A204.1 (cell line): ENCODE measurements at regions not wholly inside any gene's neighbourhood (a gene's known extent, or its start where the extent isn't known, plus 50 kb on each side); places are given as distances from the start of the nearest gene placed in this dataset.

Source experiments
- FAIRE-seq: peaks from 2 replicates; lab custom pipeline; 2012; peaks lifted over from hg19 to GRCh38; lab: Jason Lieb, UNC

DNA sequence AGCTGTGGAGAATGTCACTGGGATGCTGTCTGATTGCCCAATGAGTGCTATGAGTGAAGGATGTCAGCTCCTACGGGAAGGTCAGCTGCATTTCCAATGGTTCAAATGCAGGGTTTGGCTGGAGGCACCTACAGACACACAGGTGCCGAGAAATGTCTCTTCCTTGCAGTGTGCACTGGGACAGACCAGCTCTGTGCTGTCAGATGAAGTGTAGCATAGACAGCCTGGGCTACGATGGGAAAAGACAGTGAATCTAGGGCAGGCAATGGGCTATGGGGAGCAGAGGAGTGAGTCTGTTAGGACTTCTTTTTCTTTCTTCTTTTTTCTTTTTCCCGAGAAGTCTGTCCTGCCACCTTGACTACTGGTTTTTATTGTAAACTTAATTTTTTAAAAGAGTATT lies 223.1 kb upstream of the EOMES start:
- no peak for FAIRE-seq

DNA sequence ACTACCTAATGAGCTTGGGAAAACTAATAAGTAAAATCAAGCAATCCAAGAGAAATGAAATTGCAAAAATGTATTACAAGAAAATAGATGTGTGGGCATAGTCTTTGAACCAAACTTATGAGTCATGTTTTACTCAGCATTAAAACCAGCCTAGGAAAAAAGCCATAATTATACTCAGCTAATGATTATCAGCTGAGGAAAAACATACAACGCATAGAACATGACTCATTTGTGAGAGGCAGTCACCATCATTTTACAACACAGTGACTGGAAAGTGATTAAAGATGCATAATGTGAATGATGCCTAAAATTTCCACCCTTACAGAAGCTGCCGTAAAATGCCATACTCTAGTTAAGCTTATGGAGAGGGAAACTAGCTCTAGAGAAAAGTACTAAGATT lies 238.0 kb upstream of the EOMES start:
- no peak for FAIRE-seq

DNA sequence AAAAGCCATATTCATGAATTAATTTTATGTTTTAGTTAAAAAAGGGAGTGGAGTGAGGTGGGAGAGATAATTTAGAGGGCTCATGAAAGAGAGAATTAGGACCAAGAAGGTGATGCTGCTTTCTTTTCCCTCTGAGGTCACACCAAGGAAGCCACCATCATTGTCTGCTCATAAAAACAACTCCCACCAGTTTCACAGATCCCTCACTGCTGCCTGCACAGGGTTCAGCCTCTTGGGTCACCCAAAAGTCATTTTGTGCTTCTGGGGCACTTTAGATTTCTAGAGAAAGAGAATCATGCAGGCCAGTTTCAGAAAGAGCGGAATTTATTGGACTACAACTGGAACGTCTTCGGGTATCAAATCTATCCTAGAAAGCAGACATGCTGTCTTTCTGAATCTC lies 241.4 kb upstream of the EOMES start:
- no peak for FAIRE-seq

DNA sequence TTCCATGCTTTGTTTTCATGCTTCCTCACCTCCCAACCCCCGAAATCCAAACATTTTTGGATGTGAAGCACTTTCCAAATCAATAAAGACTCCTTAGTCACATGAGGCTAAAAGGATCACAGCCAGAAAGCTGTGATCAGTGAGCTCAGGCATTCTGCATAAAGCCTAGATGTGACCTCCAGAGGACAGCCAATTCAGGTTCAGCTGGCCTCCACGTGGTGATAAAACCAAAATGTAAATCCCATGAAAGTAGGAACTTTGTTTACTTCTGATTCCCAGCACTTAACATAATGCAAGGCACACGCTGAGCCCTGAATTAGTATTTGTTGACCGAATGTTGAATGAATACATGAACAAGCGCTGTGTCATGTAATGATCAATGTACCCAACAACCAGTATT lies 249.5 kb upstream of the EOMES start:
- FAIRE-seq, result no peak

DNA sequence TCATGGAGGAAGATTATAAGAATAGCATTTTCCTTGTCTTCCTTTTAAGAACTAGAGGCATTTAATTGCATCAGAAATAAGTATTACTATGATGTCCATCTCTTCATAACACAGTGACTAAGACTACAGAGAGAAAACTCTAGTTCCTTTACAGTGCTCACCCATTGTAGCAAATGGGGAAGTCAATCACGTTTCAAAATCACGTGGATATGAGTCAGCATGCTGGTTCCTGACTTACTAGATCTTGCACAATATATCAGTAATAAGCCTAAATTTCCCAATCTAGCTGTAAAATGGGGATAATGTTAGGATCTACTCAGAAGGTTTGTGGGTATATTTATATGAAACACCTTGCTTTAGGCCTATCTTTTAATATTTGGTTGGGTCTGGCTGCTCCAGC lies 254.8 kb upstream of the EOMES start:
- no peak for FAIRE-seq

DNA sequence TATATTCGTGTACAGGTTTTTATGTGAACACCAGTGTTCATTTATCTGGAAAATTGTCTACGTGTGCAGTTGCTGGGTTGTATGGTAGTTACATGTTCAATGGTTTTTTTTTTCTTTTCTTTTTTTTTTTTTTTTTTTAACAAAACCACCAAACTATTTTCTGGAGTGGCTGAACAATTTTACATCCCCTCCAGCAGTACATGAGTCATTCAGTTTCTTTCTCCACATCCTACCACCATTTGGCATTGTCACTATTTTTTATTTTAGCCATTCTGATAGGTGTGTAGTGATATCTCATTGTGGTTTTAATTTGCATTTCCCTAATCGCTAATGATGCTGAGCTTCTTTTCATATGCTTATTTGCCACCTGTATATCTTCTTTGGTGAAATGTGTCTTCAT lies 256.3 kb upstream of the EOMES start:
- no peak for FAIRE-seq

DNA sequence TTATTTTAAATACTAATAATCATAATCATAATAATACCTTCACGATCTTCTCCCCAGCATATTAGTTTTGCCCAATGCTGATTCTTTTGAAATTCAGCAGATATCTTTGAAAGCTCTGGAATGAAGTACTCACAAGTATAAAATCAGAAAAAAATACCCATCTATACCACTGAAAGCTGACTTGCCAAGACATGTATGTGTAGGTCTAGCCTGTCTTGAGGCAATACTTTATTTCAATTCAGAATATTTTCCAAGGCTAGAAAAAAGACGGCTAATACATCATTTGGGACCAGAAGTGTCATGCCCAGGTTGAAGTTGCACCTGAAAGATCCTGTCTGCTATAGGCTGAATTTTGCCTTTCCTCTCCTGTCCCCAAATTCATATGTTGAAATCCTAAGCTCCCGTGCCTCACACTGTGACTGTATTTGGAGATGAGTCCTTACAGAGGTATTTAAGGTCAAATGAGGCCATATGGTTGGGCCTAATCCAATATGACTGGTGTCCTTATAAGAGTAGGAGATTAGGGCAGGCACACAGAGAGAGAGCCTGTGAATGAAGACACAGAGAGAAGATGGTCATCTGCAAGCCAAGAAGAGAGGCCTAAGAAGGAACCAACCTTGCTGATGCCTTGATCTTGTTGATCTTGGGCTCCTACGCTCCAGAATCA lies 255.9 kb upstream of the CMC1 start:
- no peak for FAIRE-seq

DNA sequence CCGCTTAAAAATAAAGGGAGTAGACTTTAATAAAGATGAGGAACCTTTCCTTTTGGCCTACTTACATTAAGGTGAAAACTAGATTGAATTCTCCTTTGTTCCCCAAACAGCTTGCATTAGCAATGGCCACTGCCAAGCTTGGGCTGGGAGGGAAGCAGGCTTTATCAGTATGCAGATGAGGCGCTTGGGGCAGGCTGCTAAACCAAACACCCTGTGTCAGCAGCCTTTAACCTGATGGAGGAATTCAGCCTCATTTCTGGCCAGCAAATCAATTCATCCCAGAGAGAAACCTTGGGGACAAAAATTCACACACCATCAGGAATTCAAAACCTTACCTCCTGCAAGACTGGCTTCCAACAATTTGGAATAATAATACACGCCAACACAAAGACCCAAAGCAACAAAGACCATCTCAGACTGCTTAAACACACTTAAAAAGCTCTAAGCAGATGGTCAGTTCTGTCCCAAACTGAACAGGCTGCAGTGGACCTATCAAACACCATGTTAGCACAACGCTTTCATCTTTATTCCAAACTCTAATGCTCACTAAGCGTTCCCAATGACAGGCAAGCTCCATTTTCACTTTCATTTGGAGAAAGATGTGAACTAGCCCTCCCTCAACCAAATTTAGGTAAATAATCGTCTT lies 255.1 kb upstream of the CMC1 start:
- FAIRE-seq, result no peak

DNA sequence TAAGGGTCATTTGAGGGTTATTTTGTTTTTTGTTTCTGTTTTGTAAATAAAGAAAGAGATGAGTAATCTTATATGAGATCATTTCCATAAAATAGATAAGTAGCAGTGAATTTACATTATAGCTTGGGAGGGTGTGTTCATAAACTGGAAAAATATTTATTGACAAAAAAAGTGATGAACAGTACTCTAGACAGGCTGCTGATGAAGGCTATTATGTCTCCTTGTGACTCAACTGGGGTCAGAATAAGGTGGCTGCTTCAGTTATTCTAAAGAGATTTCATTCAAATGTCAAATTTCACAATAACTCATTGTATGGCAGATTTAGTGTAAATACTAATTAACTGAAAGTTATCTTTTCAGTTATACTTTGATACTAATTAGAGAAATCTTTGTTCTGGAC lies 251.1 kb upstream of the CMC1 start:
- FAIRE-seq, result no peak

DNA sequence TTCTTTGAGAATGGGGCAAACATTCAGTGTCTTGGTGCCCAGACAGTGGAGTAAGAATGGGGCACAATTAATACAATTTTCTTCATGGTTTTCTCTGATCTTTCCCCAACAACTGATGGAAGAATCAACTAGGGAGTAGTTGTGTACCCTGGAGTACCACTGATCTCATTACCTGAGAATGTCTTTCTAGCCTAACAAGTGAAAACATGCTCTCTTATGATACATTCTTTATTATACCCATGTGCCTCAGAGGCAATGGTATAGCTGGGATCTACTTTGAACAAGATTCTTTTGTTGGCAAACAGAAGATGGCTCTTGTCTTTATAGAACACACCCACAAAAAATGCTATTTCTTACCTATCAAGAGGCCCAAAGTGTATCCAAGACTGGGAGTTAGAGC lies 250.6 kb upstream of the CMC1 start:
- FAIRE-seq, result no peak

DNA sequence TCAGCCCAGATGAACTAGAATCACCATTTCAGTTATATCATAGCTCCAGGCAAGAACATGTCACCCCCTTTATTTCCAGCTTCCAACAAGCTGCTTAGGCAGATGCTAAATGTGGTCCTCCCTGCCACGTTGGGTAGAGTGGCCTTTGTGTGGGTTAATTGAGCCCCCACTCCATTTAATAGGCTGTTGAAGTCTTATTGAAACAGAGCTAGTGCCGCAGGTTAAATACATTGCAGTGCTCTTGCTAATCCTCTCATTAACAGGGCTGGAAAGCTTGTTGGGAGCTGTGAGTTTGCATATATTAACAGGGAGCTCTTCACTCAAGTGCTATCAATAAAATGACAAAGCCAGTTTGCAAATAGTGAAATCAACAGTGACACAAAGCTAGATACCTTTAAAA lies 248.4 kb upstream of the CMC1 start:
- no peak for FAIRE-seq

DNA sequence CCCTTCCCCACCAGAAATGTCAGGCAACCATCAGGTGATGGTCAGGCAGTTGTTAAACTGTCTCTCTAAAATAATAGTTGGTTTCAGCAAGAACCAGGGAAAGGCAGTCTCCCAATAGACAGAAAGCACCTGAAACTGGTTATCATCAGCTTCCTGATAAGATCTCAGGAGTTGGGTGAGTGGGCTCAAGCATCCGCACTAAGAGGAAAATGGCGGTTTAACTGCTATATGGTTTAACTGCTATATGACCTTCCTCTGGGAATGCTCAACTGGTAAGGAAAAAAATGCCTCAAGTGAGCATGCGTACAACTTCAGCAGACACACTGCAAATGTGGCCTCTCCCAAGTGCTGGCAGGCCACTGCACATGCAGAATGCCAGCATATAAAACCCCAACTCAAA lies 240.8 kb upstream of the CMC1 start:
- FAIRE-seq, result no peak

DNA sequence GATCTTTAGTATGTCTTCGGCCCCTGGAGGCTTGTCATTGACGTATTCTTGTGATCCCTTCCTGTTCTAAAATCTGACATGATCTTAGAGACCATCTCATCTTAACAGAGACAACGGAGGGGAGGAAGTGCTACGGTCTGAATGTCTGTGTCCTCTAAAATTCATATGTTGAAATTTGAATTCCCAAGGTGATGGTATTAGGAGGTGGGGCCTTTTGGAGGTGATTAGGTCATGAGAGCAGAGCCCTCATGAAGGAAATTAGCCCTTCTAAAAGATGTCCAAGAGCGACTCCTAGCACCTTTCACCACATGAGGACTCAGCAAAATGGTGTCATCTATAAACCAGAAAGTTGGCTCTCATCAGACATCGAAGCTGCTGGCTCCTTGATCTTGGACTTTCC lies 233.2 kb upstream of the CMC1 start:
- no peak for FAIRE-seq

DNA sequence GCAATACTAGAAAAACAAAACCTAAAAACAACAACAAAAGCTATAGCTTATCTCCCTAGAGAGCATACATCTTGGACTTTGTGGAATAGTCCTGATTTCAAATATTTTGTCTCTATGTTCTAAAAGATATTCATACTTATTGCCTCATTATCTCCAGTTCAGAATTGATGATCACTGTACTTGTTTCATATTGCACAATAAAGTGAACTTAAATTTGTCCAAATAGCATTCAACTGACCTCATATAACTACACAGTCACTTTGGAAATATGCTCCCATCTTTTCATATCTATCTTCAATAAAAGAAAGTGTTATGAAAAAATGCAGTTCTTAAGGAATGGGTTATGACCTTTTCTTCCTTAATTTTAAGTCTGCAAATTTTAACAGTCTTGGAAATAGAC lies 228.6 kb upstream of the CMC1 start:
- FAIRE-seq, result no peak

DNA sequence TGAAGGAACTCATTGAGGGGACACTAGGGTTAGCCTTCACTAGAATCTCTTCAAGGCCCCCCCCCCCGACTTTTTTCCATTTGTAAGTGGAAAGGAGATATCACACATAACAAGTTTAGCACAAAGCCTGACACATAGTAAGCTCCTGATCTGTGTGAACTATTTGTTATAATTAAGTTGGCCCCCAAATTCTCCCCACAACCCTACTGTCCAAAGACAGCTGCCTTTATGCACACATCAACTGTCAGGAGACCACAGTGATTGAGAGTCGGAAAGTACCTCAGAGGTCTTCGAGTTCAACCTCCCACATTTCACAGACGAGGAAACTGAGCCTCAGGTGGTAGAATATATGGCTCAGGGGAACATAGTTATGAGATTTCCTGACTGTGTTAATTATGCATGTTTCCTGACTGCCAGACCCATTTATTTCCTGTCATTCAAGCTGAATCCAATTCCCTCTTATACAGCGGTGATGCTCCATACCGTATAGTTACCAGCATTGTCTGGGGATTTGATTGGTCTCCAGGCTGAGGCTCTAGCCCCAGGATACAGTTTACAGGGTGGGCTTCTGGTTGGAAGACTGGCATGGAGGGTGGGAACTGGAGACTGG lies 227.4 kb upstream of the CMC1 start:
- FAIRE-seq, result no peak

DNA sequence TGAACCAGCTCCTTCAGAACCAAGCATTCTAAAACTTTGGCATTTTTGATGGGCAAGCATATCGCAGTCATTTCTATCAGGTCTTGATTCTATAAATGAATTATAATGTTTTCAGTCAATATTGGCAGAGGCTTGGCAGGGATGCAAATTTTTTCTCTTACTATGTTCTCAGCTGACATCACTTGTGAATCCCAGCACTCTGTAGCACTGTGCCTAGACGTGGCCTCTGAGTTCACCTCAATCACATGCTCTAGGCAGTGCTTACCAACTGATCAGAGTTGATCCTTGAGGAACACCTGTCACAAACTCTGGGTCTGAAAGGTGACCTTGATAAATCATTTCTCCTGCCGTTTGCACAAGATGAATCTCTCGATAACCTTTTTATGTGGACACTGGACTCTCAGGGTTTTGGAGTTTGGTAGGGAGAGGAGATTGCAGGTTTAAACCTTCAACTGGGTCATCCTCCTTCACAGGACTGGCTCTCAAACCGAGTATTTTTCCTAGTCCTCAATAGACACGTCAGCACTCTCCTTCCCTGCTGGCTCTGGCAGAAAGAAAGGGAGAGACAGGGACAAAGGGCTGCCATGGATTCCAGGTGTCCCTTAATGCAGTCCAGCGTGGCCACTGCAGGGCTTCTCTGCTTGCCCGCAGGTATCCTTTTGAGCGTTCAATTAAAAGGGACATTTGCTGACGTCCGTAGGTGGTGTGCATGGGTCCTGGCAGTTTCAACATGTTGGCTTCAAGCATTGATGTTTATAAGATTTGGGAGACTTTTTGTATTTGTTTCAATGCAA lies 222.3 kb upstream of the CMC1 start:
- no peak for FAIRE-seq

DNA sequence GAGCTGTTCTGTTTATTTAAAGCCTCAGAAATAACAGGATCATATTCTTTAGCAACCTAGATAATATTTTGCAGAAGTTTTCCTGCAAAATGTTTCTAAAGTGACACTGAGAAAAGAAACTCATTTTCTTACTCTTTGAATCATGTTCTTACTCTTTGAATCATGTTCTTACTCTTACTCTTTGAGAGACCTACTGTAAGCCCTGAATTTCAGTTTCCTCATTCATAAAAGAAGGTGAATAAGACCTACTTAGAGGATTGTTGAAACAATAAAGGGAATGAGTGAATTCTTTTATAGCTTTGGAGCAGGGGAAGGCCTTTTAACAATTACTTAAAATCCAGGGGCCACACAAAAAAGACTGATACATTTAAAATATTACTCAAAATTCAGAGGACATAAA lies 221.7 kb upstream of the CMC1 start:
- FAIRE-seq, result no peak

DNA sequence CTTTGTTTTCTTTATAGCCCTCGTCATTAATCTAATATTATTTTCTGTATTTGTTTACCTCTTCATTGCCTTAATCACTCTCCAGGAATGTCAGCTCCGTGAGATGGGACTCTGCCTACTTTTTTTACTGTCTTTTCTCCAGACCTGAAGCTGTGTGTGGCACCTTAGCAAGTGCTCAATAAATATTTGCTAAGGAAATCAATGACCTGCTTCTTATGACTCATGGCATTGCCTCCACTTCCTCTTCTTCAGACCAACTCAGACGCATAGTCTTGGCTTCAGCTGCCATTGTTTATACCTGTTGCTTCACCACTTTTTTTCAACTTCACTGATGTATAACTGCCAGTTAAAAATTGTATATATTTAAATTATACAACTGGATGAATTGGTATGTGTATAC lies 218.5 kb upstream of the CMC1 start:
- no peak for FAIRE-seq

DNA sequence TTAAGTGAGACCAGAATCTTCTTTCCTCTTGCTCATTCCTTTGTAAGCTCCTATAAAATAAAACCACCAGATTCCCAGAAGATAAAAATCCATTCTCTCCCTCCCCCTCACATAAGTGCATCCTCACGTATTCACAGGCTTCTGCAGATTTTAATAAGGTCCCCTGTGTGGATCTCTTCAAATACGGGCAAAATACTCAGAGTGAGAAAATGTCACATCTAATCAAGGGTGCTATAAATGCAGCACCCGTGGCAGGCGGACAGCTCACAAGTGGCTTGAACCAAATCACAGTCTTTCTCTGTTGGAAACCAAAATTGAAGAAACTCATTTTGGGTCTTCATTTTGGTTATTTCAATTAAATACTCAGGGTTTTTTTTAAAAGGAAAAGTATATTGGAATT lies 212.9 kb upstream of the CMC1 start:
- no peak for FAIRE-seq

DNA sequence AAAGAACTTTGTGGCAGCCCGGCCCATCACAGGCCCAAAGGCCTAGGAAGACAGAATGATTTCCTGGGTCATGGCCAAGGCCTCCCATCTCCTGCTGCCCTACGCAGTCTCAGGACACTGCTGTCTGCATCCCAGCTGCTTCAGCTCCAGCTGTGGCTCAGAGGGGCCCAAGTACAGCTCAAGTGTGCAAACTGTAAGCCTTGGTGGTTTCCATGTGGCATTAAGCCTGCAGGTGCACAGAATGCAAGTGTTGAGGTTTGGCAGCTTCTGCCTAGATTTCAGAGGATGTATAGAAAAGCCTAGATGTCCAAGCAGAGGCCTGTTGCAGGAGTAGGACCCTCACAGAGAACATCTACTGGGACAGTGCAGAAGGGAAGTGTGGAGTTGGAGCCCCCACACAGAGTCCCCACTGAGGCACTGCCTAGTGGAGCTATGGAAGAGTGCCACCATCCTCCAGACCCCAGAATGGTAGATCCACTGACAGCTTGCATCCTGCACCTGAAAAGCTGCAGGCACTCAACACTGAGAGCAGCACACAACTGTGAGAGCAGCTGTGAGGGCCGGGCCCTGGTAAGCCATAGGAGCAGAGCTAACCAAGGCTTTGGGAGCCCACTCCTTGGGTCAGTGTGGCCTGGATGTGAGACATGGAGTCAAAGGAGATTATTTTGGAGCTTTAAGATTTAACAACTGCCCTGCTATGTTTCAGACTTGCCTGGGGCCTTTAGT lies 208.2 kb upstream of the CMC1 start:
- FAIRE-seq, result no peak

DNA sequence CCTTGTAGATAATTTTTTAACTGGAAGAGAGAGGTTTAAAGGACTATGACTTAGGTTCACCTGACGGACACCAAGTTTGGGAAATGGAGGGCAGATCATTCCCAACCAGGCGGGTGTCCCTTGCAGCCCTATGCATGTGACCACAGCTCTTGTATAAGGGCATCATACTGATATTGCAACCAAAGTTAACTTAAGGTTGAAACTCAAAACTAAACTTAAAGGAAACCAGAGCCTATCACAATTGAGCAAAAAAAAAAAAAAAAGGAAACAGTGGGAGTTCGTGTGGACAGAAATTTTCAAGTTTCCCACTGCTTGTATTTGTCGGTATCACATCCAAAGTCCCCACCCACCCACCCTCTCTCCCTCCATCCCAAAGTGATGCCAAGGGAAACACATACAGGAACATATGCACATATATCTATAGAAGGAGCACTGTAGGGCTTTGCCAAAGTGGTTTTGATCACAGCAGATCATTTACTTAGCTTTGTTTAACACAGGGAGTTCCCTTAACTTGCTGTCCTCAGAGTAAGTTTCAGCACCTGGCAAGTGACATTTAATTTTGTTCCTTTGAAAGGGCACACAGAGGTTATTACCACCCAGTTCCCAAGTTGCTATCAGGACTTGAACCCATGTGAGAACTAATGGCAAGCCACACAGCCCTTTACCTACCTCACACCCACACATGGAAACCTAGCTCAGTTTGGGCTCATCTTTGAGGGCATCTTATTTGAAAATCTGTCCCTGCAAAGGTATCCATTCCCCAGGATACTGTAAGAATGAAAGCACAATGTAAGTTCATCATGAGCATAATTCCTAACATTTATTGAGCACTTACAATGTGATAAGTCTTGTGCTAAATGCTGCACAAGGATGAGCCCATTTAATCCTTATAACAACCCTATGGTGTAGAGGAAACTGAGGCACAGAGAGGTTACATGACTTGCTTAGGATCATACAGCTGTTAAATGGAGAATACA lies 204.5 kb upstream of the CMC1 start:
- no peak for FAIRE-seq
